Suprapubic skin (tissue), 3 donors: ENCODE measurements at regions not wholly inside any gene's neighbourhood (a gene's known extent, or its start where the extent isn't known, plus 50 kb on each side); places are given as distances from the start of the nearest gene placed in this dataset.

Experiments used
- CTCF ChIP-seq, 2 donors: fragments of 200-600 bp in 1 of 2; fragments of 450-650 bp in 1 of 2; sonication (generic) in 1 of 2; IDR thresholded peaks; one replicate each; pipeline ENCODE4 v1.5.1; 2016 to 2019; ENCODE audit warnings: antibody characterized with exemption in 2 of 2, mild to moderate bottlenecking in 1 of 2, moderate library complexity in 1 of 2
- POLR2A ChIP-seq, 2 donors: fragments of 450-650 bp; IDR thresholded peaks; one replicate each; pipeline ENCODE4 v1.6.1; 2017; ENCODE audit warnings: antibody characterized with exemption in 2 of 2, mild to moderate bottlenecking in 2 of 2, moderate library complexity in 2 of 2

DNA sequence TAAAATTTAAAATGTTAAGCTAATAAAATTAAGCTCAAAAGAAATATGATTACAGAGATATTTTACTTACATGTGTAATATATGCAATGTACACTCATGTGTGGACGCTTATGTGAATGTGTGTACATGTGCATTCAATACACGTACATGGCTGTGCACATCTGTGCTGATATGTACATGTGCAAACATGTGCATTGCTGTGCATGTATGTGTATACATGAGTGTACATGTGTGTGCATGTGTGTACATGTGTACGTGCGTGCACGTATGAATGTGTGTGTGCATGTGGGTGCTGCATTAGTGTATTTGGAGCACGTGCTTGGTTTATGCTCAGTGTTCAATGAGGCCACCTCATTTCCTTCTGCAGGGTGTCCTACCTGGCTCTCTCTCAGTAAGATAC is 88.2 kb upstream of the TMEM18 start:
- TF ChIP-seq POLR2A (IDR thresholded peaks at IDR 0.05) (no peak), CTCF (IDR thresholded peaks at IDR 0.05) (no peak)
